ENCODE measurements at regions not wholly inside any gene's neighbourhood (a gene's known extent, or its start where the extent isn't known, plus 50 kb on each side); places are given as distances from the start of the nearest gene placed in this dataset.

DNA sequence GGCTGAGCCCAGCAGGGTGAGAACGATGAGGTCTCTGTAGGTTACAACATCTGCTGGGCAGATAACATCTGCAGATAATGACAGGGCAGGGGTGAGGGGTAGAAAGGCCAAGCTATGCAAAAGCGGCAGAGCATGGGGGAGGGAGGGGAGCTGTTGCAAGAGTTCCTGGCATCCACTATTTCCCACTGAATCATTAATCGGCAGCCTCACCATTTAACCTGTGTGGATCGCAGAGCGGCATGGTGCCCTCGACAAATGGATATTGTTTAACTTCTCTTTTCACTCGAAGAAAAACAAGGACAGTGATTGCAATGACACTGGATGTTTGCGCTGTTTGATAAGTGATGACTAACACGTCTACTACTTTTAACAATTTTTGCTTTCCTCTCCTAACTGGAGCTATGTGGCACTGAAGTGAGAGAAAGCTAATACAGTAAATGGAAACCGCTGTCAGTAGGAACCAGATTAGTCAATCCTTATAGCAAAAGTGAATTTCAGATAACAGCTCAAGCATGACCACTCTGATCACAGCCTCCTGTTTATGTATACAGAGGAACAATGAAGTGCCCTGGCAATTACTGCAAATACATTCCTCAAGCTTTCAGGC, 381.5 kb downstream of the TFAP2A start:
- TF ChIP-seq, protein P1, sequence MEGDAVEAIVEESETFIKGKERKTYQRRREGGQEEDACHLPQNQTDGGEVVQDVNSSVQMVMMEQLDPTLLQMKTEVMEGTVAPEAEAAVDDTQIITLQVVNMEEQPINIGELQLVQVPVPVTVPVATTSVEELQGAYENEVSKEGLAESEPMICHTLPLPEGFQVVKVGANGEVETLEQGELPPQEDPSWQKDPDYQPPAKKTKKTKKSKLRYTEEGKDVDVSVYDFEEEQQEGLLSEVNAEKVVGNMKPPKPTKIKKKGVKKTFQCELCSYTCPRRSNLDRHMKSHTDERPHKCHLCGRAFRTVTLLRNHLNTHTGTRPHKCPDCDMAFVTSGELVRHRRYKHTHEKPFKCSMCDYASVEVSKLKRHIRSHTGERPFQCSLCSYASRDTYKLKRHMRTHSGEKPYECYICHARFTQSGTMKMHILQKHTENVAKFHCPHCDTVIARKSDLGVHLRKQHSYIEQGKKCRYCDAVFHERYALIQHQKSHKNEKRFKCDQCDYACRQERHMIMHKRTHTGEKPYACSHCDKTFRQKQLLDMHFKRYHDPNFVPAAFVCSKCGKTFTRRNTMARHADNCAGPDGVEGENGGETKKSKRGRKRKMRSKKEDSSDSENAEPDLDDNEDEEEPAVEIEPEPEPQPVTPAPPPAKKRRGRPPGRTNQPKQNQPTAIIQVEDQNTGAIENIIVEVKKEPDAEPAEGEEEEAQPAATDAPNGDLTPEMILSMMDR (conservative IDR thresholded peaks at IDR 0.05; ENCODE audit: low read depth, low read length) = no peak
- no peak for TF ChIP-seq EZH2 (IDR thresholded peaks at IDR 0.05; ENCODE audit: borderline replicate concordance, low read depth, low read length, poor library complexity, severe bottlenecking)

All from A673 (cell line).